HepG2 (cell line): ENCODE measurements at regions not wholly inside any gene's neighbourhood (a gene's known extent, or its start where the extent isn't known, plus 50 kb on each side); places are given as distances from the start of the nearest gene placed in this dataset.

ENCODE experiments used
- ATAC-seq: fragments of 200-7000 bp; cut with Tn5 transposase; 3 replicates; pipeline ENCODE4 v1.9.1; 2020; ENCODE audit warnings: mild to moderate bottlenecking, moderate library complexity
- BruUV-seq: library from RNA; stranded (reverse); fragments of 400-500 nt; replicated peaks from 2 replicates; lab custom pipeline; 2021; lab: Mats Ljungman, UMichigan
- CTCF ChIA-PET: fragments of 300-600 bp; formaldehyde crosslinking; extraction: SDS; loops from one replicate; lab custom pipeline; 2021; ENCODE audit warnings: low total read pairs, inconsistent platforms, low intra/inter-chr PET ratio; lab: Yijun Ruan, JAX
- POLR2A ChIA-PET: fragments of 350-600 bp; sonication (Branson Sonifier 250); formaldehyde crosslinking; loops from one replicate; lab custom pipeline; 2020; ENCODE audit warnings: antibody characterized with exemption, inconsistent platforms; lab: Yijun Ruan, JAX
- DNase-seq: peaks from one replicate; pipeline ENCODE4 v3.0.0-alpha.2; 2015; ENCODE audit warnings: low spot score
- FAIRE-seq: peaks from 3 replicates; lab custom pipeline; 2011; peaks lifted over from hg19 to GRCh38; lab: Jason Lieb, UNC
- H2AFZ ChIP-seq: one replicate; pipeline ENCODE4 v1.6.1; 2011; ENCODE audit warnings: low read length, inconsistent platforms
- H3K27ac ChIP-seq: fragments of 300-600 bp; 3 replicates; pipeline ENCODE4 v1.8.0; 2011; ENCODE audit warnings: mixed run types, mild to moderate bottlenecking, mixed read lengths, low read length, inconsistent platforms; ENCODE audit not compliant: insufficient read depth; ENCODE audit errors: extremely low read length
- H3K27me3 ChIP-seq, 2 experiments: fragments of 200-600 bp in 1 of 2; 2 replicates in 1 of 2; 3 replicates in 1 of 2; pipeline versions ENCODE4 v1.6.0 to v1.8.0; 2011; ENCODE audit warnings: low read length in 2 of 2, mild to moderate bottlenecking in 2 of 2, moderate library complexity in 2 of 2, inconsistent platforms in 1 of 2; ENCODE audit not compliant: insufficient read depth in 2 of 2, control insufficient read depth in 1 of 2
- H3K36me3 ChIP-seq, 2 experiments: fragments of 200-600 bp in 1 of 2; replicated peaks in 1 of 2; 2 replicates in 1 of 2; 3 replicates in 1 of 2; pipeline versions ENCODE4 v1.5.1 to v1.8.0; 2011; ENCODE audit warnings: low read length in 2 of 2, inconsistent platforms in 1 of 2; ENCODE audit not compliant: insufficient read depth in 2 of 2, control insufficient read depth in 1 of 2
- H3K4me1 ChIP-seq: 2 replicates; pipeline ENCODE4 v1.5.1; 2012; ENCODE audit warnings: low read length, inconsistent platforms; ENCODE audit not compliant: insufficient read depth
- H3K4me2 ChIP-seq: 2 replicates; pipeline ENCODE4 v1.6.0; 2011; ENCODE audit warnings: low read depth, low read length, inconsistent platforms
- H3K4me3 ChIP-seq, 3 experiments: fragments of 200-600 bp in 1 of 3; sonication (generic), shearing (Covaris generic) in 1 of 3; replicated peaks in 1 of 3; 2 replicates each; pipeline ENCODE4 v1.5.1; 2011 to 2016; ENCODE audit warnings: low read length in 3 of 3, inconsistent platforms in 2 of 3, low read depth in 2 of 3, mild to moderate bottlenecking in 2 of 3, control low read depth in 1 of 3, mixed read lengths in 1 of 3; ENCODE audit not compliant: insufficient read depth in 1 of 3
- H3K79me2 ChIP-seq: one replicate; pipeline ENCODE4 v1.6.1; 2011; ENCODE audit warnings: low read length, inconsistent platforms; ENCODE audit not compliant: insufficient read depth
- H3K9ac ChIP-seq: 2 replicates; pipeline ENCODE4 v1.6.0; 2011; ENCODE audit warnings: mild to moderate bottlenecking, low read depth, low read length, inconsistent platforms; ENCODE audit not compliant: insufficient read depth
- H3K9me3 ChIP-seq: 2 replicates; pipeline ENCODE4 v1.5.1; 2012; ENCODE audit warnings: mild to moderate bottlenecking, low read length
- H4K20me1 ChIP-seq: 2 replicates; pipeline ENCODE4 v1.6.0; 2011; ENCODE audit warnings: inconsistent platforms, mild to moderate bottlenecking, low read length, moderate library complexity; ENCODE audit not compliant: insufficient read depth
- EED ChIP-seq: sonication (generic); formaldehyde crosslinking; IDR thresholded peaks from 2 replicates; pipeline ENCODE4 v1.5.0; 2020; ENCODE audit warnings: mild to moderate bottlenecking, missing genetic modification reagents
- POLR2AphosphoS5 ChIP-seq: IDR thresholded peaks from 2 replicates; pipeline ENCODE4 v1.6.1; 2012; ENCODE audit warnings: low read depth, low read length
- ZBTB7A ChIP-seq: sonication (generic); formaldehyde crosslinking; IDR thresholded peaks from 2 replicates; pipeline ENCODE4 v1.8.0; 2022; ENCODE audit warnings: mild to moderate bottlenecking, missing genetic modification reagents
- ZNF646 ChIP-seq: sonication (generic); formaldehyde crosslinking; IDR thresholded peaks from 2 replicates; pipeline ENCODE4 v1.9.0; 2021; ENCODE audit warnings: mild to moderate bottlenecking, missing genetic modification reagents
- WGBS: methylation state at CpG from one replicate; pipeline ENCODE4 v1.1.6; 2017; ENCODE audit warnings: low lambda C conversion rate; 5-methylcytosine and 5-hydroxymethylcytosine counted together
- in situ Hi-C: cut with HindIII; loops from 2 replicates; pipeline ENCODE4 v1.10.0; 2017; ENCODE audit warnings: low pct_unique_long_range_greater_than_20kb; ENCODE audit not compliant: extremely low pct_ligation_motif_present
- intact Hi-C: fragments of 100-400 bp; cut with micrococcal nuclease; formaldehyde crosslinking; loops from one replicate; pipeline ENCODE4 v1.10.0; 2022; ENCODE audit not compliant: unreplicated experiment

- H3K79me2 ChIP-seq, result no peaks in the 10 kb centered on the region
- intact Hi-C loops (no loop called here), in situ Hi-C loops (no loop called here)
- no peaks in the 10 kb centered on the region for H3K4me1 ChIP-seq
- H3K36me3 ChIP-seq, result no peaks in the 10 kb centered on the region
- ATAC-seq (no peak), FAIRE-seq (no peak), DNase-seq (no peak)
- H3K27ac ChIP-seq, result no peak overlapping the region
- POLR2A ChIA-PET, result no interaction called here
- no peak overlapping the region for H2AFZ ChIP-seq
- CTCF ChIA-PET, result no interaction called here
- H4K20me1 ChIP-seq, result no peaks in the 10 kb centered on the region
- H3K4me3 ChIP-seq, result no peak overlapping the region
- 16% methylated on average over 3 of the region's 3 CpGs for WGBS
- H3K9me3 ChIP-seq, result peaks cover 31% of the 10 kb centered on the region
- H3K27me3 ChIP-seq, result no peaks in the 10 kb centered on the region
- no peak overlapping the region for H3K4me2 ChIP-seq
- no peak for TF ChIP-seq POLR2AphosphoS5
- no peak for TF ChIP-seq EED (CRISPR knock-in tag)
- TF ChIP-seq ZBTB7A (CRISPR knock-in tag), result no peak
- TF ChIP-seq ZNF646 (CRISPR knock-in tag), result no peak
- no peak overlapping the region for H3K9ac ChIP-seq
- no TSS peak for BruUV-seq
These were observed 106.8 kb upstream of the POM121L12 start for GRCh38 chr7:52928591-52928990.
